ENCODE measurements at regions not wholly inside any gene's neighbourhood (a gene's known extent, or its start where the extent isn't known, plus 50 kb on each side); places are given as distances from the start of the nearest gene placed in this dataset.

- TF ChIP-seq EZH2 (IDR thresholded peaks at IDR 0.05; ENCODE audit: insufficient read depth, low read length) (no peak), CTCF (IDR thresholded peaks at IDR 0.05; ENCODE audit: insufficient read depth, low read depth, low read length) (no peak)
These were observed 387.0 kb upstream of the KCND2 start for GRCh38 chr7:119886007-119886406.

Measured in astrocyte (in vitro differentiated cells and primary cell).